Loucy (cell line): ENCODE measurements at regions not wholly inside any gene's neighbourhood (a gene's known extent, or its start where the extent isn't known, plus 50 kb on each side); places are given as distances from the start of the nearest gene placed in this dataset.

ENCODE experiments used
- CTCF ChIP-seq: fragments of 200-600 bp; sonication (generic); conservative IDR thresholded peaks from 2 replicates; pipeline ENCODE4 v1.5.1; 2014; ENCODE audit warnings: mild to moderate bottlenecking, antibody characterized with exemption, low read length
- EZH2phosphoT487 ChIP-seq: fragments of 200-600 bp; IDR thresholded peaks from 2 replicates; pipeline ENCODE4 v1.6.1; 2018; ENCODE audit warnings: antibody characterized with exemption, mild to moderate bottlenecking, moderate library complexity, borderline replicate concordance

DNA sequence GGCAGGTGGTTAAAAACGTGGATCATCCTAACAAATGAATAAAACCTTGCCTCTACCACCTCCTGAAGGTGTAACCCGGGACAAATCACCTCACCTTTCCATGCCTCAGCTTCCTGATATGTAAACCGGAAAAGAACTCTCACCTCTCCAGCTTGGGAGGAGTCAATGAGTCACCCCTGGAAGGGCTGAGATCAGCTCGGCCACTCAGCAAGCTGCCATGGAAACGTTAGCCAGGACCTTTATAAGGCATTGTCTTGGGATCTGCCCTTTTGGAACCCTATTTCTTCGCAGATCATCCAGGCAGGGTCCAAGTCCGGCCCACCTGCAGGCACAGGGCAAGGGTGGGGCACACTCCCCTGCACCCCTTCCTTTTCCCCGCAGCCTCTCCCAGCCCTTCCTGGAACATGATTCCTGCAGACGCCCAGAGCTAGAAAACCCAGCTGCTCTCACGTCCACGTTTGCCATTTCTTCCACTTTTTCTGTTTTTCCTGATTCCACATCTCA is 81.6 kb upstream of the PFKP start:
- TF ChIP-seq CTCF (no peak), EZH2phosphoT487 (no peak)
